ENCODE measurements at regions not wholly inside any gene's neighbourhood (a gene's known extent, or its start where the extent isn't known, plus 50 kb on each side); places are given as distances from the start of the nearest gene placed in this dataset.
A peak's percentile ranks its signal among the peaks of the same experiment; 100 is the strongest.
"Not testable (repeated sequence)": the region's sequence is repeated elsewhere in the genome, so short reads cannot be mapped to it uniquely, and the experiment has no call there.

GRCh38 chr7:119572132-119572531, 700.8 kb upstream of the KCND2 start:
- no peak for DNase-seq (ENCODE audit: low read depth in 2 of 2)

- no peak for DNase-seq (ENCODE audit: low read depth in 2 of 2)
These were observed 700.4 kb upstream of the KCND2 start for GRCh38 chr7:119572541-119572940.

- no peak for DNase-seq (ENCODE audit: low read depth in 2 of 2)
These were observed 694.9 kb upstream of the KCND2 start for GRCh38 chr7:119578116-119578515.

- no peak for DNase-seq (ENCODE audit: low read depth in 2 of 2)
These were observed 678.0 kb upstream of the KCND2 start for GRCh38 chr7:119594956-119595355.

GRCh38 chr7:119596651-119597050, 676.3 kb upstream of the KCND2 start:
- no peak for DNase-seq (ENCODE audit: low read depth in 2 of 2)

- no peak for DNase-seq (ENCODE audit: low read depth in 2 of 2)
These were observed 666.7 kb upstream of the KCND2 start for GRCh38 chr7:119606297-119606696.

- no peak for DNase-seq (ENCODE audit: low read depth in 2 of 2)
These were observed 652.2 kb upstream of the KCND2 start for GRCh38 chr7:119620769-119621168.

- no peak for DNase-seq (ENCODE audit: low read depth in 2 of 2)
These were observed 649.5 kb upstream of the KCND2 start for GRCh38 chr7:119623427-119623826.

- DNase-seq (ENCODE audit: low read depth in 2 of 2) = no peak
These were observed 642.5 kb upstream of the KCND2 start for GRCh38 chr7:119630406-119630969.

GRCh38 chr7:119633812-119634211, 639.2 kb upstream of the KCND2 start:
- not testable (repeated sequence) for DNase-seq (ENCODE audit: low read depth in 2 of 2)

GRCh38 chr7:119640326-119640725, 632.6 kb upstream of the KCND2 start:
- DNase-seq (ENCODE audit: low read depth in 2 of 2) = no peak

GRCh38 chr7:119640861-119641260, 632.1 kb upstream of the KCND2 start:
- no peak for DNase-seq (ENCODE audit: low read depth in 2 of 2)

GRCh38 chr7:119643558-119643957, 629.4 kb upstream of the KCND2 start:
- no peak for DNase-seq (ENCODE audit: low read depth in 2 of 2)

GRCh38 chr7:119647286-119647685, 625.7 kb upstream of the KCND2 start:
- DNase-seq (ENCODE audit: low read depth in 2 of 2) = no peak

GRCh38 chr7:119648752-119649151, 624.2 kb upstream of the KCND2 start:
- not testable (repeated sequence) for DNase-seq (ENCODE audit: low read depth in 2 of 2)

- no peak for DNase-seq (ENCODE audit: low read depth in 2 of 2)
These were observed 612.9 kb upstream of the KCND2 start for GRCh38 chr7:119660080-119660479.

- DNase-seq (ENCODE audit: low read depth in 2 of 2) = peak; percentile 55 to 62
These were observed 608.4 kb upstream of the KCND2 start for GRCh38 chr7:119664601-119665000.

- DNase-seq (ENCODE audit: low read depth in 2 of 2) = no peak
These were observed 607.2 kb upstream of the KCND2 start for GRCh38 chr7:119665796-119666195.

- DNase-seq (ENCODE audit: low read depth in 2 of 2) = no peak
These were observed 591.6 kb upstream of the KCND2 start for GRCh38 chr7:119681336-119681735.

GRCh38 chr7:119684763-119685162, 588.2 kb upstream of the KCND2 start:
- DNase-seq (ENCODE audit: low read depth in 2 of 2) = no peak

- no peak for DNase-seq (ENCODE audit: low read depth in 2 of 2)
These were observed 587.1 kb upstream of the KCND2 start for GRCh38 chr7:119685906-119686305.

GRCh38 chr7:119688831-119689230, 584.1 kb upstream of the KCND2 start:
- DNase-seq (ENCODE audit: low read depth in 2 of 2) = no peak

- DNase-seq (ENCODE audit: low read depth in 2 of 2) = no peak
These were observed 580.4 kb upstream of the KCND2 start for GRCh38 chr7:119692541-119692940.

GRCh38 chr7:119694506-119694905, 578.5 kb upstream of the KCND2 start:
- DNase-seq (ENCODE audit: low read depth in 2 of 2) = no peak

All from fibroblast of skin of left biceps (primary cell).